ENCODE measurements at regions not wholly inside any gene's neighbourhood (a gene's known extent, or its start where the extent isn't known, plus 50 kb on each side); places are given as distances from the start of the nearest gene placed in this dataset.

- no peaks in the 10 kb centered on the region for H4K20me1 ChIP-seq (replicated peaks; ENCODE audit: insufficient read depth)
- Mint-ChIP-seq H3K27ac (no peak overlapping the region), H3K9me3 (no peaks in the 10 kb centered on the region), H3K36me3 (ENCODE audit: low read depth) (no peaks in the 10 kb centered on the region), H3K27me3 (ENCODE audit: insufficient read depth, low read depth, poor library complexity) (no peaks in the 10 kb centered on the region), H3K4me1 (no peaks in the 10 kb centered on the region), H3K4me3 (no peak overlapping the region)
- DNase-seq (ENCODE audit: low spot score) (no peak), ATAC-seq (no peak)
- no peak overlapping the region for H2AFZ ChIP-seq
- H3K4me1 ChIP-seq (ENCODE audit: insufficient read depth), result 0 out of 2 replicates have a peak, but pooled peaks cover 2% of the 10 kb centered on the region
- no peak overlapping the region for H3K27ac ChIP-seq (ENCODE audit: low read depth)
- TF ChIP-seq ZNF462 (CRISPR knock-in tag; IDR thresholded peaks at IDR 0.05) (no peak), CTCF (conservative IDR thresholded peaks at IDR 0.05; ENCODE audit: low read depth in 2 of 2) (no peak), EZH2 (IDR thresholded peaks at IDR 0.05; ENCODE audit: low read depth, unreplicated experiment) (no peak), EZH2phosphoT487 (IDR thresholded peaks at IDR 0.05; ENCODE audit: unreplicated experiment) (no peak), JUNB (IDR thresholded peaks at IDR 0.05; ENCODE audit: unreplicated experiment) (no peak), REST (IDR thresholded peaks at IDR 0.05; ENCODE audit: unreplicated experiment) (no peak), ETS1 (IDR thresholded peaks at IDR 0.05) (no peak), ZNF331 (CRISPR knock-in tag; IDR thresholded peaks at IDR 0.05; ENCODE audit: low read depth) (no peak), NANOG (IDR thresholded peaks at IDR 0.05; ENCODE audit: borderline replicate concordance) (no peak), ZNF114 (CRISPR knock-in tag; IDR thresholded peaks at IDR 0.05) (no peak), CREB1 (CRISPR knock-in tag; IDR thresholded peaks at IDR 0.05; ENCODE audit: low read depth) (no peak), POLR2AphosphoS5 (IDR thresholded peaks at IDR 0.05; ENCODE audit: low read depth) (no peak), STAT1 (IDR thresholded peaks at IDR 0.05; ENCODE audit: unreplicated experiment) (no peak)
- no peaks in the 10 kb centered on the region for H3F3A ChIP-seq (replicated peaks; ENCODE audit: low read depth)
- H3K4me2 ChIP-seq, result no peak overlapping the region
- no peaks in the 10 kb centered on the region for H3K36me3 ChIP-seq (ENCODE audit: insufficient read depth)
- 0 out of 2 replicates have a peak, but pooled peaks cover 4% of the 10 kb centered on the region for H3K9me2 ChIP-seq (ENCODE audit: insufficient read depth)
- no peaks in the 10 kb centered on the region for H3K27me3 ChIP-seq (ENCODE audit: insufficient read depth)
- no peak overlapping the region for H3K4me3 ChIP-seq
- no peaks in the 10 kb centered on the region for H3K79me2 ChIP-seq (replicated peaks; ENCODE audit: insufficient read depth)
These were observed 332.2 kb upstream of the RBMS3 start for GRCh38 chr3:28948685-28949084.
